Neural cell (in vitro differentiated cells): ENCODE measurements at regions not wholly inside any gene's neighbourhood (a gene's known extent, or its start where the extent isn't known, plus 50 kb on each side); places are given as distances from the start of the nearest gene placed in this dataset.

Source experiments
- H2AFZ ChIP-seq: fragments of 200-600, 300-800 bp; sonication (generic), shearing (Covaris generic); 2 replicates; pipeline ENCODE4 v1.6.0; 2014; ENCODE audit warnings: low read depth, mild to moderate bottlenecking, antibody characterized with exemption, low read length, moderate library complexity
- H3F3A ChIP-seq: fragments of 200-600 bp; shearing (Covaris generic); 2 replicates; pipeline ENCODE4 v1.6.1; 2016; ENCODE audit warnings: mild to moderate bottlenecking, moderate library complexity, mixed read lengths, antibody characterized with exemption, low read length; ENCODE audit not compliant: insufficient read depth, poor library complexity, severe bottlenecking
- H3K27ac ChIP-seq: fragments of 200-600, 300-800 bp; sonication (generic), shearing (Covaris generic); 2 replicates; pipeline ENCODE4 v1.5.1; 2014; ENCODE audit warnings: mild to moderate bottlenecking, low read length, moderate library complexity
- H3K27me3 ChIP-seq: fragments of 300-800, 200-600 bp; sonication (generic), shearing (Covaris generic); 2 replicates; pipeline ENCODE4 v1.6.0; 2014; ENCODE audit warnings: mild to moderate bottlenecking, low read depth, low read length, moderate library complexity; ENCODE audit not compliant: insufficient read depth
- H3K36me3 ChIP-seq: fragments of 300-800, 200-600 bp; sonication (generic), shearing (Covaris generic); 2 replicates; pipeline ENCODE4 v1.5.1; 2014; ENCODE audit warnings: mild to moderate bottlenecking, antibody characterized with exemption, low read length, moderate library complexity; ENCODE audit not compliant: insufficient read depth
- H3K4me2 ChIP-seq: fragments of 300-800, 200-600 bp; sonication (generic), shearing (Covaris generic); 2 replicates; pipeline ENCODE4 v1.6.0; 2014; ENCODE audit warnings: mild to moderate bottlenecking, low read length
- H3K4me3 ChIP-seq: fragments of 300-800, 200-600 bp; sonication (generic), shearing (Covaris generic); 2 replicates; pipeline ENCODE4 v1.5.1; 2014; ENCODE audit warnings: mild to moderate bottlenecking, low read length, moderate library complexity
- H3K79me2 ChIP-seq: fragments of 200-600 bp; shearing (Covaris generic); replicated peaks from 2 replicates; pipeline ENCODE4 v1.6.0; 2014; ENCODE audit warnings: mild to moderate bottlenecking, low read length, moderate library complexity; ENCODE audit not compliant: insufficient read depth
- H3K9ac ChIP-seq: fragments of 300-800, 200-600 bp; sonication (generic), shearing (Covaris generic); 2 replicates; pipeline ENCODE4 v1.6.1; 2016; ENCODE audit warnings: mild to moderate bottlenecking, low read length, mixed read lengths
- H3K9me2 ChIP-seq: fragments of 200-600 bp; shearing (Covaris generic); 2 replicates; pipeline ENCODE4 v1.6.1; 2016; ENCODE audit warnings: mild to moderate bottlenecking, low read length, mixed read lengths; ENCODE audit not compliant: insufficient read depth
- H3K9me3 ChIP-seq: fragments of 200-600, 300-800 bp; sonication (generic), shearing (Covaris generic); 2 replicates; pipeline ENCODE4 v1.6.1; 2016; ENCODE audit warnings: mild to moderate bottlenecking, mixed run types, low read length, moderate library complexity, mixed read lengths
- H4K20me1 ChIP-seq: fragments of 200-600 bp; shearing (Covaris generic); 2 replicates; pipeline ENCODE4 v1.6.1; 2016; ENCODE audit warnings: mild to moderate bottlenecking, mixed run types; ENCODE audit not compliant: insufficient read depth
- CTCF ChIP-seq: fragments of 450-650 bp; IDR thresholded peaks from 2 replicates; pipeline ENCODE4 v1.5.1; 2014; ENCODE audit warnings: antibody characterized with exemption, mild to moderate bottlenecking, moderate library complexity; ENCODE audit not compliant: poor library complexity, severe bottlenecking
- EP300 ChIP-seq: fragments of 450-650 bp; conservative IDR thresholded peaks from 2 replicates; pipeline ENCODE4 v1.6.1; 2014; ENCODE audit warnings: antibody characterized with exemption, mild to moderate bottlenecking, moderate library complexity; ENCODE audit not compliant: poor library complexity, severe bottlenecking
- EZH2 ChIP-seq: fragments of 200-600, 300-800 bp; shearing (Covaris generic), sonication (generic); IDR thresholded peaks from 2 replicates; pipeline ENCODE4 v1.6.1; 2014; ENCODE audit warnings: antibody characterized with exemption, low read length, borderline replicate concordance, mild to moderate bottlenecking; ENCODE audit not compliant: insufficient read depth, poor library complexity, severe bottlenecking
- MXI1 ChIP-seq: fragments of 450-650 bp; conservative IDR thresholded peaks from 2 replicates; pipeline ENCODE4 v1.6.1; 2014; ENCODE audit warnings: antibody characterized with exemption, mild to moderate bottlenecking; ENCODE audit not compliant: poor library complexity, severe bottlenecking
- POLR2AphosphoS5 ChIP-seq: IDR thresholded peaks from 2 replicates; pipeline ENCODE4 v1.6.1; 2012
- RAD21 ChIP-seq: fragments of 450-650 bp; conservative IDR thresholded peaks from 2 replicates; pipeline ENCODE4 v1.6.1; 2014; ENCODE audit warnings: antibody characterized with exemption, mild to moderate bottlenecking, moderate library complexity
- REST ChIP-seq: IDR thresholded peaks from 2 replicates; pipeline ENCODE4 v1.6.1; 2012; ENCODE audit warnings: borderline replicate concordance
- SMC3 ChIP-seq: fragments of 450-650 bp; conservative IDR thresholded peaks from 2 replicates; pipeline ENCODE4 v1.6.1; 2014; ENCODE audit warnings: antibody characterized with exemption, mild to moderate bottlenecking, moderate library complexity; ENCODE audit not compliant: poor library complexity
- TAF1 ChIP-seq: IDR thresholded peaks from 2 replicates; pipeline ENCODE4 v1.6.1; 2012; ENCODE audit warnings: low read depth

GRCh38 chr2:43062058-43062457, 164.3 kb downstream of the ZFP36L2 start:
- Histone ChIP-seq H3K27me3 (no peaks in the 10 kb centered on the region), H3K27ac (no peak overlapping the region), H3K4me2 (no peak overlapping the region), H3K4me3 (no peak overlapping the region), H4K20me1 (no peaks in the 10 kb centered on the region), H3K9ac (no peak overlapping the region), H3F3A (no peaks in the 10 kb centered on the region), H3K9me3 (no peaks in the 10 kb centered on the region), H3K79me2 (no peaks in the 10 kb centered on the region), H3K9me2 (no peaks in the 10 kb centered on the region), H3K36me3 (no peaks in the 10 kb centered on the region), H2AFZ (no peak overlapping the region)
- TF ChIP-seq POLR2AphosphoS5 = no peak
- TF ChIP-seq SMC3 = no peak
- TF ChIP-seq EZH2 = no peak
- no peak for TF ChIP-seq CTCF
- no peak for TF ChIP-seq RAD21
- TF ChIP-seq TAF1 = no peak
- no peak for TF ChIP-seq REST
- TF ChIP-seq EP300 = no peak
- no peak for TF ChIP-seq MXI1

DNA sequence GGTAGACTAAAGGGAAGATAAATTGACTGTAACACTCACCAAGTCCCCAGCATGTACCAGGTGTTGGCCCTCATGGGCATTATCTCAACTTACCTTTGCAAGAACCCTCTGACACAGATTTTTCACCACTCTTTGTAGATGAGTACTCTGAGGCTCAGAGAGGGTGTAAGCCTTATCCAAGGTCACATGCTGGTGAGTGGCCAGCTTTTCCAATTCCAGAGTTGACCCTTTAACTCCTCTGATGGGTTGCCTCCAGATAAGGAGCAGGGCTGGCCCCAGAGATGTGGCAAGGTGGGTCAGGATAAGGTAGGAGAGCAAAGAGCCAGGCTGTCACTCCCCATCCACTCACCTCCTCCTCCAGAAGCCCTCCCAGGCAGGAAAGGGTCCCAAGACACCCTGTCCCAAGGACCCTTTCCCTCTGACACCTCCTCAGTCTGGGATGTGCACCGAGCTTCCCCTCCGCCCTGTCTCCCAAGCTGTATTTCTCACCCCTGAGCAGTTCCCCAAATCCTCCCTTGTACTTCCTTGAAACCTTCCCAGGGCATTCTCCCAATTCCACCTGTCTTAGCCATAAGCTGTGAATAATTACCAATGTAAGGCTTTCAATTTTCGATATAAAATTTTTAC, 165.9 kb downstream of the ZFP36L2 start:
- Histone ChIP-seq H3K36me3 (no peaks in the 10 kb centered on the region), H3K27ac (no peak overlapping the region)

More for the DNA sequence above, 165.9 kb downstream of the ZFP36L2 start:
- Histone ChIP-seq H3F3A (no peaks in the 10 kb centered on the region), H3K9ac (no peak overlapping the region), H4K20me1 (no peaks in the 10 kb centered on the region), H3K9me3 (no peaks in the 10 kb centered on the region), H3K27me3 (no peaks in the 10 kb centered on the region), H3K79me2 (no peaks in the 10 kb centered on the region), H3K9me2 (no peaks in the 10 kb centered on the region), H3K4me3 (no peak overlapping the region), H3K4me2 (no peak overlapping the region), H2AFZ (no peak overlapping the region)
- TF ChIP-seq POLR2AphosphoS5 = no peak
- TF ChIP-seq CTCF = no peak
- TF ChIP-seq EP300 = no peak
- no peak for TF ChIP-seq MXI1
- TF ChIP-seq REST = no peak
- TF ChIP-seq EZH2 = no peak
- TF ChIP-seq TAF1 = no peak
- no peak for TF ChIP-seq SMC3
- TF ChIP-seq RAD21 = no peak
